RWPE2 (cell line): ENCODE measurements at regions not wholly inside any gene's neighbourhood (a gene's known extent, or its start where the extent isn't known, plus 50 kb on each side); places are given as distances from the start of the nearest gene placed in this dataset.

Experiments
- ATAC-seq: fragments of 200-7000 bp; cut with Tn5 transposase; 3 replicates; pipeline ENCODE4 v1.9.1; 2021; ENCODE audit warnings: low read depth
- DNase-seq: peaks from one replicate; pipeline ENCODE4 v3.0.0-alpha.2; 2020; ENCODE audit warnings: low spot score
- H3K27ac ChIP-seq: fragments of 450-650 bp; 2 replicates; pipeline ENCODE4 v1.5.1; 2017; ENCODE audit warnings: mild to moderate bottlenecking; ENCODE audit not compliant: poor library complexity, severe bottlenecking
- H3K27me3 ChIP-seq: fragments of 250-450 bp; sonication (Bioruptor Pico); 2 replicates; pipeline ENCODE4 v1.5.1; 2021; ENCODE audit warnings: mild to moderate bottlenecking, moderate library complexity; ENCODE audit not compliant: insufficient read depth, poor library complexity, severe bottlenecking
- H3K36me3 ChIP-seq: fragments of 250-450 bp; sonication (Bioruptor Pico); 2 replicates; pipeline ENCODE4 v1.5.1; 2020; ENCODE audit warnings: low read depth, mild to moderate bottlenecking, moderate library complexity
- H3K4me1 ChIP-seq: fragments of 250-450 bp; sonication (Bioruptor Pico); 2 replicates; pipeline ENCODE4 v1.5.1; 2021; ENCODE audit warnings: mild to moderate bottlenecking, moderate library complexity; ENCODE audit not compliant: insufficient read depth, poor library complexity, severe bottlenecking
- H3K4me3 ChIP-seq: fragments of 250-450 bp; sonication (Bioruptor Pico); 2 replicates; pipeline ENCODE4 v1.5.1; 2021; ENCODE audit warnings: mild to moderate bottlenecking, moderate library complexity; ENCODE audit not compliant: severe bottlenecking
- H3K9me3 ChIP-seq: fragments of 250-450 bp; sonication (Bioruptor Pico); 2 replicates; pipeline ENCODE4 v1.5.1; 2021; ENCODE audit warnings: mild to moderate bottlenecking, moderate library complexity; ENCODE audit not compliant: severe bottlenecking
- CTCF ChIP-seq: fragments of 450-650 bp; IDR thresholded peaks from one replicate; pipeline ENCODE4 v1.5.1; 2017; ENCODE audit warnings: mild to moderate bottlenecking, moderate library complexity; ENCODE audit not compliant: poor library complexity, severe bottlenecking

DNA sequence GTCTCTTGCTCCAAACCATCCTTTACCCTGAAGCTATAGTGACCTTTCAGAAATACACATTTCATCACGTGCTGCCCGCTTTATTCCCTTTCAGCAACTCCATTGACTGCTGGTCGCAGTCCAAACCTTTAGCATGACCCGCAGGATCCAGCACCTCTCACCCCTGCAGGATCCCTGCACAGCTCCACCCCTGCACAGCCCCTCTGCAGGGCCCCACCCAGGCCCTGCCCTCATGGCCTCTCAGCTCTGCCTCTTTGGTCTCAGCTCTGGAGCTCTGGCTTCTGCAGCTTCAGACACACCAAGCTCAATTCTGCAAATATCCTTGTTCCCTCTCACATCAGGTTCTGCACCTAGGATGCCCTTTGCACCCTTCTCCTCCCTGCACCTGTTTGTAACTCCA lies 264.9 kb upstream of the C1orf174 start:
- no peak for ATAC-seq
- Histone ChIP-seq H3K4me1 (no peaks in the 10 kb centered on the region), H3K27me3 (no peaks in the 10 kb centered on the region), H3K4me3 (no peak overlapping the region), H3K27ac (no peak overlapping the region), H3K36me3 (no peaks in the 10 kb centered on the region), H3K9me3 (peaks cover 2% of the 10 kb centered on the region)
- no peak for DNase-seq
- no peak for TF ChIP-seq CTCF

GRCh38 chr1:4165686-4166300 lies 265.7 kb upstream of the C1orf174 start:
- ATAC-seq (no peak), DNase-seq (no peak)
- no peaks in the 10 kb centered on the region for H3K4me1 ChIP-seq
- no peaks in the 10 kb centered on the region for H3K27me3 ChIP-seq
- H3K9me3 ChIP-seq: peaks cover 2% of the 10 kb centered on the region
- no peak overlapping the region for H3K4me3 ChIP-seq
- H3K36me3 ChIP-seq: no peaks in the 10 kb centered on the region
- no peak for TF ChIP-seq CTCF
- no peak overlapping the region for H3K27ac ChIP-seq

DNA sequence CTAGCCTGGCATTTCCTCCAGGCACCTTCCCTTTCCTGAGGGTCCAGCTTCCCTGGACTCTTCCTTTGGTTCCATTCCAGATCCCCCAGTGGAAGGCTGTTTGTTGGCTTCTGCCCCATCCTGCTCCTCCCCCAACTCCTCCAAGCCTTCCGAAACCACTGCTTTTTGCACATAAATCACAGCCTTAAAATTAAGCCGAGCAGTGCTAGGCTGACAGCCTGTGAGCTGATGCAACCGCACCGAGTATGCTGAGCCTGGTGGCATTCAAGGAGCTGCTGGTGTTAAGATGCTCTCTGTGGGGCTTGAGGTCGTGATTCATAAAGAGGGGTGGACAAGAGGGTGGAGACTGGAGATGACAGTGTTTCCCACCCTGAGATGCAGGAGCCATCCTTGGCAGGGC lies 266.6 kb upstream of the C1orf174 start:
- no peak for DNase-seq
- H3K4me1 ChIP-seq: no peaks in the 10 kb centered on the region
- no peaks in the 10 kb centered on the region for H3K27me3 ChIP-seq

DNA sequence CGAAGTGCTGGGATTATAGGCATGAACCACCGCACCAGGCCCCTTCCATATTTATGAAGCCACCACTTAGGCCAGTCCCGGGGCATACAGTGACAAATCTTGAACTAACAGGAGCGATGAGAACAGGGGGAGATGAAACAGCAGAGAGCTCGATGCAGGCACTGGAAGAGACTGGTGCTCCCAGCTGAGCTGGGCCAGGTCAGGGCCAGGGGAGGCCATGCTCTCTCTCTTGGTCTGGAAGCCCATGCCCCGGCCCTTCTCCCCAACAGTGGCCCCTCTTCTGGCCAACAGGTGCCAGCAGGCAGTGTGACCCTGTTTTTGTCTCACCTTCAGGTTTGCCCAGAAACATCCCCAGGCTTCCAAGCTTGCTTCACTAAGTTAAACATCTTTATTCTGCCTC lies 269.9 kb upstream of the C1orf174 start:
- H3K4me3 ChIP-seq: no peak overlapping the region
- no peaks in the 10 kb centered on the region for H3K27me3 ChIP-seq
- ATAC-seq (no peak), DNase-seq (no peak)
- H3K27ac ChIP-seq: no peak overlapping the region
- H3K4me1 ChIP-seq: no peaks in the 10 kb centered on the region
- peaks cover 2% of the 10 kb centered on the region for H3K9me3 ChIP-seq
- no peak for TF ChIP-seq CTCF
- H3K36me3 ChIP-seq: no peaks in the 10 kb centered on the region

More for the DNA sequence above, 266.6 kb upstream of the C1orf174 start:
- no peak for ATAC-seq
- H3K36me3 ChIP-seq: no peaks in the 10 kb centered on the region
- no peak for TF ChIP-seq CTCF
- H3K27ac ChIP-seq: no peak overlapping the region
- H3K9me3 ChIP-seq: peaks cover 2% of the 10 kb centered on the region
- H3K4me3 ChIP-seq: no peak overlapping the region

DNA sequence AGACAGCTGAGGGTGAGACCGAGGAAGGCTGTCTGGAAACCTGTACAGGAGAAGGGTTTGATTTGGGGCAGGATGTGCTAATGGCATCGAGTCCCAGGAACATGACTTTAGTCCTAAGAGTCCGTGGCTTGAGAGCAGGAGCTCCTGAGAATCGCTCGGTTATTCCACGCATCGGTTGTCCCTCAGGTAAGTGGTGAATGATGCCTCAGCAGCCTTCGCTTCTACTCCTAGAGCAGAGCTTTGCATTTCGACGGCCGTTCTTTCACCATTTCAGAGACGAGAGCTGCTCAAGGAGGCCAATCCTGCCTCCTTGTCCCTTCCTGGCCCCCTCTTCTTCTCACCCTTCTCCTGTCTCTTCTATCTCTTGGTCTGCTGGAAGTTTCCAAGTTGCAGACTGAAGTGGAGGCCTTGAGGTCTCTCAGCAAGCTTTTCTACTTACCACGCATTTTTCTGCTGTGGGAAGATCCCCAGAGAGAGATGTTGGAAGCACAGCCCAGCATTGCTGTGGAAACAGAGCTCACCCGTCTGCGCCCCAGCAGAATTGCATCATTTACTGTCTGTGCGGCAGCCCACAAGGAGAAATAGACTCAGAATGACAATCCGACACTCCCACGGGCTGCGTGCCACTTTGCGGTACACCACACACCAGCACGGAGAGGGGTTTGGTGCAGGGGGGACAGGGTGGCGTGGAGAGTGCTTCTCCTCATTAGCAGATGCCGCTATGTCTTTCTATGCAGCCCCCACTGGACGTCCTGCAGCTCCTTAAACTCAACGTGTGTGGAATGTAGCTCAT lies 270.7 kb upstream of the C1orf174 start:
- TF ChIP-seq CTCF: no peak
- H3K27ac ChIP-seq: no peak overlapping the region
- H3K27me3 ChIP-seq: no peaks in the 10 kb centered on the region
- H3K9me3 ChIP-seq: peaks cover 2% of the 10 kb centered on the region
- H3K36me3 ChIP-seq: no peaks in the 10 kb centered on the region
- DNase-seq (no peak), ATAC-seq (no peak)
- H3K4me3 ChIP-seq: no peak overlapping the region
- H3K4me1 ChIP-seq: no peaks in the 10 kb centered on the region
